ENCODE measurements at regions not wholly inside any gene's neighbourhood (a gene's known extent, or its start where the extent isn't known, plus 50 kb on each side); places are given as distances from the start of the nearest gene placed in this dataset.

GRCh38 chr20:48198929-48199451 is 413.7 kb upstream of the SULF2 start:
- H3K27ac Mint-ChIP-seq: no peak overlapping the region
- Histone ChIP-seq H3K27ac (ENCODE audit: low read depth, low read length) (no peak overlapping the region), H3K4me1 (ENCODE audit: insufficient read depth, low read length) (no peaks in the 10 kb centered on the region), H3K27me3 (ENCODE audit: insufficient read depth, low read length) (no peaks in the 10 kb centered on the region), H3K9me3 (ENCODE audit: control insufficient read depth in 1 of 2, low read length in 2 of 2) (no peaks in the 10 kb centered on the region), H3K36me3 (ENCODE audit: insufficient read depth, low read length) (no peaks in the 10 kb centered on the region), H3K4me3 (ENCODE audit: low read length in 2 of 2) (no peak overlapping the region)
- CTCF ChIA-PET (ENCODE audit: partially characterized antibody): no interaction called here
- intact Hi-C loops (cut with micrococcal nuclease): no loop called here
- H3K27me3 Mint-ChIP-seq: peaks cover under 1 to 11% of the 10 kb centered on the region in 2 donors
- H3K4me1 Mint-ChIP-seq: no peaks in the 10 kb centered on the region
- POLR2A ChIA-PET (ENCODE audit: partially characterized antibody): no interaction called here
- no peak for DNase-seq
- no peak overlapping the region for H3K4me3 Mint-ChIP-seq
- no peaks in the 10 kb centered on the region for H3K9me3 Mint-ChIP-seq
- no peaks in the 10 kb centered on the region for H3K36me3 Mint-ChIP-seq

GRCh38 chr20:48197066-48197465 is 411.8 kb upstream of the SULF2 start:
- H3K4me1 Mint-ChIP-seq: no peaks in the 10 kb centered on the region
- H3K36me3 Mint-ChIP-seq: no peaks in the 10 kb centered on the region
- H3K27ac Mint-ChIP-seq: no peak overlapping the region
- H3K9me3 Mint-ChIP-seq: no peaks in the 10 kb centered on the region
- peaks cover 0 to 9% of the 10 kb centered on the region in 2 donors for H3K27me3 Mint-ChIP-seq
- Histone ChIP-seq H3K4me3 (ENCODE audit: low read length in 2 of 2) (no peak overlapping the region), H3K36me3 (ENCODE audit: insufficient read depth, low read length) (no peaks in the 10 kb centered on the region), H3K4me1 (ENCODE audit: insufficient read depth, low read length) (no peaks in the 10 kb centered on the region), H3K27me3 (ENCODE audit: insufficient read depth, low read length) (no peaks in the 10 kb centered on the region), H3K9me3 (ENCODE audit: control insufficient read depth in 1 of 2, low read length in 2 of 2) (no peaks in the 10 kb centered on the region), H3K27ac (ENCODE audit: low read depth, low read length) (no peak overlapping the region)
- intact Hi-C loops (cut with micrococcal nuclease): no loop called here
- DNase-seq: no peak
- ChIA-PET POLR2A (ENCODE audit: partially characterized antibody) (no interaction called here), CTCF (ENCODE audit: partially characterized antibody) (no interaction called here)
- no peak overlapping the region for H3K4me3 Mint-ChIP-seq

GRCh38 chr20:48196486-48196885 is 411.2 kb upstream of the SULF2 start:
- Histone ChIP-seq H3K9me3 (ENCODE audit: control insufficient read depth in 1 of 2, low read length in 2 of 2) (no peaks in the 10 kb centered on the region), H3K27me3 (ENCODE audit: insufficient read depth, low read length) (no peaks in the 10 kb centered on the region), H3K27ac (ENCODE audit: low read depth, low read length) (no peak overlapping the region), H3K36me3 (ENCODE audit: insufficient read depth, low read length) (no peaks in the 10 kb centered on the region), H3K4me3 (ENCODE audit: low read length in 2 of 2) (no peak overlapping the region), H3K4me1 (ENCODE audit: insufficient read depth, low read length) (no peaks in the 10 kb centered on the region)
- DNase-seq: no peak
- intact Hi-C loops (cut with micrococcal nuclease): no loop called here
- no peaks in the 10 kb centered on the region for H3K4me1 Mint-ChIP-seq
- CTCF ChIA-PET (ENCODE audit: partially characterized antibody): no interaction called here
- H3K27ac Mint-ChIP-seq: no peak overlapping the region
- H3K27me3 Mint-ChIP-seq: peaks cover 0 to 10% of the 10 kb centered on the region in 2 donors
- H3K9me3 Mint-ChIP-seq: no peaks in the 10 kb centered on the region
- POLR2A ChIA-PET (ENCODE audit: partially characterized antibody): no interaction called here
- H3K4me3 Mint-ChIP-seq: no peak overlapping the region
- H3K36me3 Mint-ChIP-seq: no peaks in the 10 kb centered on the region

- Histone ChIP-seq H3K4me3 (ENCODE audit: low read length in 2 of 2) (no peak overlapping the region), H3K27me3 (ENCODE audit: insufficient read depth, low read length) (no peaks in the 10 kb centered on the region), H3K4me1 (ENCODE audit: insufficient read depth, low read length) (no peaks in the 10 kb centered on the region), H3K27ac (ENCODE audit: low read depth, low read length) (no peak overlapping the region), H3K36me3 (ENCODE audit: insufficient read depth, low read length) (no peaks in the 10 kb centered on the region), H3K9me3 (ENCODE audit: control insufficient read depth in 1 of 2, low read length in 2 of 2) (no peaks in the 10 kb centered on the region)
- POLR2A ChIA-PET (ENCODE audit: partially characterized antibody): no interaction called here
- no peak for DNase-seq
- no peak overlapping the region for H3K4me3 Mint-ChIP-seq
- CTCF ChIA-PET (ENCODE audit: partially characterized antibody): no interaction called here
- no peaks in the 10 kb centered on the region for H3K9me3 Mint-ChIP-seq
- intact Hi-C loops (cut with micrococcal nuclease): no loop called here
- H3K36me3 Mint-ChIP-seq: no peaks in the 10 kb centered on the region
- no peak overlapping the region for H3K27ac Mint-ChIP-seq
- peaks cover 0 to 11% of the 10 kb centered on the region in 2 donors for H3K27me3 Mint-ChIP-seq
- H3K4me1 Mint-ChIP-seq: no peaks in the 10 kb centered on the region
Measured at GRCh38 chr20:48196001-48196400, 410.7 kb upstream of the SULF2 start.

- no peak for DNase-seq
- no peaks in the 10 kb centered on the region for H3K9me3 Mint-ChIP-seq
- H3K4me3 Mint-ChIP-seq: no peak overlapping the region
- H3K36me3 Mint-ChIP-seq: no peaks in the 10 kb centered on the region
- no peaks in the 10 kb centered on the region for H3K4me1 ChIP-seq (ENCODE audit: insufficient read depth, low read length)
- ChIA-PET POLR2A (ENCODE audit: partially characterized antibody) (no interaction called here), CTCF (ENCODE audit: partially characterized antibody) (no interaction called here)
- no peak overlapping the region for H3K27ac Mint-ChIP-seq
- H3K36me3 ChIP-seq (ENCODE audit: insufficient read depth, low read length): no peaks in the 10 kb centered on the region
- no peak overlapping the region for H3K27ac ChIP-seq (ENCODE audit: low read depth, low read length)
- no peaks in the 10 kb centered on the region for H3K4me1 Mint-ChIP-seq
- peaks cover 2 to 13% of the 10 kb centered on the region in 2 donors for H3K27me3 Mint-ChIP-seq
- H3K9me3 ChIP-seq (ENCODE audit: control insufficient read depth in 1 of 2, low read length in 2 of 2): no peaks in the 10 kb centered on the region
- no peaks in the 10 kb centered on the region for H3K27me3 ChIP-seq (ENCODE audit: insufficient read depth, low read length)
- intact Hi-C loops (cut with micrococcal nuclease): no loop called here
- H3K4me3 ChIP-seq (ENCODE audit: low read length in 2 of 2): no peak overlapping the region
Measured at GRCh38 chr20:48195121-48195870, 410.0 kb upstream of the SULF2 start.

- H3K36me3 Mint-ChIP-seq: no peaks in the 10 kb centered on the region
- DNase-seq: no peak
- no peak overlapping the region for H3K27ac Mint-ChIP-seq
- ChIA-PET CTCF (ENCODE audit: partially characterized antibody) (no interaction called here), POLR2A (ENCODE audit: partially characterized antibody) (no interaction called here)
- Histone ChIP-seq H3K27ac (ENCODE audit: low read depth, low read length) (no peak overlapping the region), H3K27me3 (ENCODE audit: insufficient read depth, low read length) (no peaks in the 10 kb centered on the region), H3K4me3 (ENCODE audit: low read length in 2 of 2) (no peak overlapping the region), H3K9me3 (ENCODE audit: control insufficient read depth in 1 of 2, low read length in 2 of 2) (no peaks in the 10 kb centered on the region), H3K4me1 (ENCODE audit: insufficient read depth, low read length) (no peaks in the 10 kb centered on the region), H3K36me3 (ENCODE audit: insufficient read depth, low read length) (no peaks in the 10 kb centered on the region)
- H3K4me1 Mint-ChIP-seq: no peaks in the 10 kb centered on the region
- no peaks in the 10 kb centered on the region for H3K9me3 Mint-ChIP-seq
- peaks cover 3 to 9% of the 10 kb centered on the region in 2 donors for H3K27me3 Mint-ChIP-seq
- intact Hi-C loops (cut with micrococcal nuclease): no loop called here
- no peak overlapping the region for H3K4me3 Mint-ChIP-seq
Measured at GRCh38 chr20:48194583-48194982, 409.3 kb upstream of the SULF2 start.

GRCh38 chr20:48193627-48194425 is 408.5 kb upstream of the SULF2 start:
- ChIA-PET POLR2A (ENCODE audit: partially characterized antibody) (no interaction called here), CTCF (ENCODE audit: partially characterized antibody) (no interaction called here)
- no peaks in the 10 kb centered on the region for H3K4me1 Mint-ChIP-seq
- no peak overlapping the region for H3K4me3 Mint-ChIP-seq
- H3K27me3 Mint-ChIP-seq: peaks cover 3 to 9% of the 10 kb centered on the region in 2 donors
- H3K4me3 ChIP-seq (ENCODE audit: low read length in 2 of 2): no peak overlapping the region
- intact Hi-C loops (cut with micrococcal nuclease): no loop called here
- H3K36me3 Mint-ChIP-seq: no peaks in the 10 kb centered on the region
- no peaks in the 10 kb centered on the region for H3K9me3 Mint-ChIP-seq
- DNase-seq: no peak
- no peak overlapping the region for H3K27ac Mint-ChIP-seq
- no peaks in the 10 kb centered on the region for H3K27me3 ChIP-seq (ENCODE audit: insufficient read depth, low read length)
- no peaks in the 10 kb centered on the region for H3K9me3 ChIP-seq (ENCODE audit: control insufficient read depth in 1 of 2, low read length in 2 of 2)
- no peaks in the 10 kb centered on the region for H3K4me1 ChIP-seq (ENCODE audit: insufficient read depth, low read length)
- H3K27ac ChIP-seq (ENCODE audit: low read depth, low read length): no peak overlapping the region
- H3K36me3 ChIP-seq (ENCODE audit: insufficient read depth, low read length): no peaks in the 10 kb centered on the region
